IMR-90 (cell line): ENCODE measurements at regions not wholly inside any gene's neighbourhood (a gene's known extent, or its start where the extent isn't known, plus 50 kb on each side); places are given as distances from the start of the nearest gene placed in this dataset.

ENCODE experiments used
- ATAC-seq: fragments of 200-7000 bp; cut with Tn5 transposase; 2 replicates; pipeline ENCODE4 v1.9.1; 2020; ENCODE audit warnings: low read depth, mild to moderate bottlenecking, moderate library complexity
- BruUV-seq: library from RNA; stranded (reverse); fragments of 400-500 nt; replicated peaks from 2 replicates; lab custom pipeline; 2021; lab: Mats Ljungman, UMichigan
- CTCF ChIA-PET: fragments of 300-600 bp; formaldehyde crosslinking; extraction: SDS; loops from one replicate; lab custom pipeline; 2021; ENCODE audit warnings: antibody characterized with exemption; lab: Yijun Ruan, JAX
- POLR2A ChIA-PET: fragments of 300-600 bp; sonication (Branson Sonifier 250); formaldehyde crosslinking; loops from one replicate; lab custom pipeline; 2022; ENCODE audit warnings: antibody characterized with exemption; ENCODE audit not compliant: unreplicated experiment; lab: Charles Lee
- DNase-seq: peaks from one replicate; pipeline ENCODE4 v3.0.0; 2013
- H2AFZ ChIP-seq: replicated peaks from 2 replicates; pipeline ENCODE3; 2013; ENCODE audit warnings: low read length, mild to moderate bottlenecking; ENCODE audit not compliant: poor library complexity
- H2AK5ac ChIP-seq: 2 replicates; pipeline ENCODE4 v1.6.1; 2013; ENCODE audit warnings: low read depth, low read length, inconsistent platforms
- H2AK9ac ChIP-seq: replicated peaks from 2 replicates; pipeline ENCODE3; 2013; ENCODE audit warnings: mild to moderate bottlenecking, low read depth, low read length, moderate library complexity; ENCODE audit not compliant: poor library complexity
- H2BK120ac ChIP-seq: 2 replicates; pipeline ENCODE4 v1.6.1; 2013; ENCODE audit warnings: low read depth, low read length, inconsistent platforms
- H2BK15ac ChIP-seq: 3 replicates; pipeline ENCODE4 v1.6.1; 2013; ENCODE audit warnings: low read depth, low read length, inconsistent platforms
- H2BK20ac ChIP-seq: 2 replicates; pipeline ENCODE4 v1.6.1; 2013; ENCODE audit warnings: low read depth, mild to moderate bottlenecking, inconsistent platforms, low read length, moderate library complexity
- H2BK5ac ChIP-seq: 2 replicates; pipeline ENCODE4 v1.6.1; 2013; ENCODE audit warnings: mild to moderate bottlenecking, low read depth, low read length, inconsistent platforms; ENCODE audit not compliant: poor library complexity, severe bottlenecking
- H3K14ac ChIP-seq: replicated peaks from 2 replicates; pipeline ENCODE4 v1.6.1; 2013; ENCODE audit warnings: low read depth, low read length, inconsistent platforms
- H3K18ac ChIP-seq: 2 replicates; pipeline ENCODE4 v1.6.1; 2013; ENCODE audit warnings: low read depth, low read length, control low read depth
- H3K23ac ChIP-seq: 2 replicates; pipeline ENCODE4 v1.6.1; 2013; ENCODE audit warnings: low read depth, low read length, inconsistent platforms
- H3K27ac ChIP-seq: 2 replicates; pipeline ENCODE4 v1.5.1; 2013; ENCODE audit warnings: mild to moderate bottlenecking, control low read depth, low read length; ENCODE audit not compliant: insufficient read depth
- H3K27me3 ChIP-seq: 2 replicates; pipeline ENCODE4 v1.6.1; 2013; ENCODE audit warnings: low read length; ENCODE audit not compliant: control insufficient read depth, insufficient read depth
- H3K36me3 ChIP-seq: 2 replicates; pipeline ENCODE4 v1.6.1; 2013; ENCODE audit warnings: low read length, mixed read lengths; ENCODE audit not compliant: control insufficient read depth, insufficient read depth
- H3K4ac ChIP-seq: 2 replicates; pipeline ENCODE4 v1.6.1; 2013; ENCODE audit warnings: low read depth, low read length, inconsistent platforms
- H3K4me1 ChIP-seq: 2 replicates; pipeline ENCODE4 v1.6.1; 2013; ENCODE audit warnings: low read length, mixed read lengths; ENCODE audit not compliant: control insufficient read depth, insufficient read depth
- H3K4me2 ChIP-seq: 2 replicates; pipeline ENCODE4 v1.6.1; 2013; ENCODE audit warnings: low read depth, mild to moderate bottlenecking, control low read depth, low read length, moderate library complexity
- H3K4me3 ChIP-seq: 2 replicates; pipeline ENCODE4 v1.5.1; 2013; ENCODE audit warnings: low read depth, mild to moderate bottlenecking, control low read depth, low read length, moderate library complexity; ENCODE audit not compliant: insufficient read depth
- H3K56ac ChIP-seq: 2 replicates; pipeline ENCODE4 v1.6.1; 2013; ENCODE audit warnings: low read length, inconsistent platforms; ENCODE audit not compliant: insufficient read depth; ENCODE audit errors: extremely low read depth
- H3K79me1 ChIP-seq, 2 experiments: 2 replicates each; pipeline ENCODE4 v1.6.1; 2013; ENCODE audit warnings: low read length in 2 of 2, inconsistent platforms in 1 of 2, low read depth in 1 of 2
- H3K9ac ChIP-seq: 2 replicates; pipeline ENCODE4 v1.6.1; 2013; ENCODE audit warnings: low read depth, low read length, control low read depth
- H3K9me1 ChIP-seq: 2 replicates; pipeline ENCODE4 v1.6.1; 2013; ENCODE audit warnings: low read length, inconsistent platforms; ENCODE audit not compliant: insufficient read depth
- H3K9me3 ChIP-seq: 2 replicates; pipeline ENCODE4 v1.6.1; 2013; ENCODE audit warnings: low read length; ENCODE audit not compliant: control insufficient read depth, insufficient read depth
- H4K20me1 ChIP-seq: 2 replicates; pipeline ENCODE4 v1.6.1; 2013; ENCODE audit warnings: low read length, inconsistent platforms; ENCODE audit not compliant: insufficient read depth
- H4K5ac ChIP-seq: 2 replicates; pipeline ENCODE4 v1.6.1; 2013; ENCODE audit warnings: mild to moderate bottlenecking, low read depth, low read length, control low read depth
- H4K8ac ChIP-seq, 2 experiments: 2 replicates each; pipeline ENCODE4 v1.6.1; 2013; ENCODE audit warnings: low read depth in 2 of 2, low read length in 2 of 2, control low read depth in 1 of 2, inconsistent platforms in 1 of 2
- H4K91ac ChIP-seq: 2 replicates; pipeline ENCODE4 v1.6.1; 2013; ENCODE audit warnings: low read depth, low read length, inconsistent platforms; ENCODE audit not compliant: insufficient read depth
- CEBPB ChIP-seq: IDR thresholded peaks from 2 replicates; pipeline ENCODE4 v1.6.1; 2012; ENCODE audit warnings: low read depth, low read length, improper control_type of control experiment
- CHD1 ChIP-seq: IDR thresholded peaks from 2 replicates; pipeline ENCODE4 v1.6.1; 2012; ENCODE audit warnings: low read depth, low read length, improper control_type of control experiment
- FOS ChIP-seq: fragments of 150-350 bp; IDR thresholded peaks from 2 replicates; pipeline ENCODE4 v1.6.1; 2016; ENCODE audit warnings: low read depth, low read length
- MAZ ChIP-seq: IDR thresholded peaks from 2 replicates; pipeline ENCODE4 v1.6.1; 2012; ENCODE audit warnings: low read depth, mild to moderate bottlenecking, low read length, improper control_type of control experiment, moderate library complexity, borderline replicate concordance
- NFE2L2 ChIP-seq: fragments of 150-350 bp; IDR thresholded peaks from 2 replicates; pipeline ENCODE4 v1.6.1; 2016; ENCODE audit warnings: low read depth, mild to moderate bottlenecking, low read length
- POLR2A ChIP-seq: IDR thresholded peaks from 2 replicates; pipeline ENCODE4 v1.6.1; 2012; ENCODE audit warnings: mild to moderate bottlenecking, low read depth, low read length
- RAD21 ChIP-seq: IDR thresholded peaks from 2 replicates; pipeline ENCODE4 v1.6.1; 2012; ENCODE audit warnings: low read length, improper control_type of control experiment
- RCOR1 ChIP-seq: IDR thresholded peaks from 2 replicates; pipeline ENCODE4 v1.6.1; 2012; ENCODE audit warnings: mild to moderate bottlenecking, low read length, improper control_type of control experiment; ENCODE audit not compliant: insufficient replicate concordance
- RFX5 ChIP-seq: IDR thresholded peaks from 2 replicates; pipeline ENCODE4 v1.8.0; 2012; ENCODE audit warnings: low read depth, mild to moderate bottlenecking, low read length, moderate library complexity
- SMC3 ChIP-seq: fragments of 150-350 bp; IDR thresholded peaks from 2 replicates; pipeline ENCODE4 v1.6.1; 2016; ENCODE audit warnings: low read depth, mild to moderate bottlenecking, antibody characterized with exemption, low read length, moderate library complexity
- WGBS, 2 experiments: methylation state at CpG; one replicate each; pipeline versions ENCODE4 v1.1.5 to v1.1.7; 2013; ENCODE audit warnings: missing lambda C conversion rate in 2 of 2; ENCODE audit not compliant: insufficient read length in 1 of 2; ENCODE audit errors: extremely low coverage in 2 of 2; 5-methylcytosine and 5-hydroxymethylcytosine counted together
- dilution Hi-C: fragments of 300-500 bp; cut with HindIII; formaldehyde crosslinking; loops from one replicate; pipeline ENCODE4 v1.14.3; 2018; ENCODE audit warnings: low sequenced_read_pairs; ENCODE audit not compliant: unreplicated experiment
- in situ Hi-C: fragments of 300-500 bp; cut with MboI; formaldehyde crosslinking; loops from 3 replicates; pipeline ENCODE4 v1.14.3; 2019; ENCODE audit warnings: low sequenced_read_pairs, inconsistent platforms, mixed read lengths
- intact Hi-C: fragments of 100-400 bp; cut with micrococcal nuclease; formaldehyde crosslinking; loops from 2 replicates; pipeline ENCODE4 v1.10.0; 2022
- TF ChIP-seq, protein P1 (sequence below): fragments of 150-350 bp; IDR thresholded peaks from 2 replicates; pipeline ENCODE4 v1.6.1; 2017; ENCODE audit warnings: mild to moderate bottlenecking, antibody characterized with exemption, low read length, low read depth
- TF ChIP-seq, protein P2 (sequence below): conservative IDR thresholded peaks from 2 replicates; pipeline ENCODE4 v1.5.1; 2012; ENCODE audit warnings: mild to moderate bottlenecking, low read depth, low read length, improper control_type of control experiment

DNA sequence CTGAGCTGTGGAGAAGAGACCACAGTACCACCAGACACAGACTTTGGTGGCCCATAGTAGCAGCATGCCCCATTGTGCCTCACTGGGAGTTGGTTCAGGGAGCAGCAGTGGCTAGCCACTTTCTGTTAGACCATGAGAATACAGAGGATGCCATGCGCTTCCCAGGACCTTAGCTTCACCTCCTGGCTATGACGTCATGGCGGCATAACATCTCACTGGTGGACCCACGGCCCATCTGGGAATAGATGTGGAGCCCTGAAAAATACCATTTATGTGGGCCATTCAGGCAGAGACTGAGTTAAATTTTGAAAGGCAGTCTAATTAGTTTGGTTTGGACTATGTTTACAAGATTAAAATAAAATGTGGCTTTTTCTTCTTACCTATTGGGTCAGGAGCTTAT lies 55.1 kb upstream of the NMD3 start:
- Histone ChIP-seq H4K20me1 (no peaks in the 10 kb centered on the region), H4K91ac (no peak overlapping the region), H2AK5ac (no peak overlapping the region), H2BK5ac (no peak overlapping the region), H3K18ac (no peak overlapping the region), H2AFZ (no peak overlapping the region), H2BK20ac (no peak overlapping the region), H4K8ac (no peak overlapping the region), H3K4me1 (no peaks in the 10 kb centered on the region), H3K9ac (no peak overlapping the region), H3K36me3 (no peaks in the 10 kb centered on the region), H2BK120ac (no peak overlapping the region), H3K9me1 (no peaks in the 10 kb centered on the region), H2BK15ac (no peak overlapping the region), H3K9me3 (0 out of 2 replicates have a peak, but pooled peaks cover 4% of the 10 kb centered on the region), H3K79me1 (no peaks in the 10 kb centered on the region), H3K27me3 (no peaks in the 10 kb centered on the region), H3K27ac (no peak overlapping the region), H4K5ac (no peak overlapping the region), H3K4me2 (no peak overlapping the region), H2AK9ac (no peak overlapping the region), H3K23ac (no peak overlapping the region), H3K4me3 (no peak overlapping the region), H3K4ac (no peak overlapping the region), H3K14ac (no peak overlapping the region), H3K56ac (no peak overlapping the region)
- no peak for ATAC-seq
- intact Hi-C loops (no loop called here), dilution Hi-C loops (no loop called here), in situ Hi-C loops (no loop called here)
- no peak for DNase-seq
- CTCF ChIA-PET, result no interaction called here
- WGBS, 2 experiments, result 80% methylated on average over 1 of the region's 4 CpGs; no CpG with 5 or more reads in 1 of the 2 experiments
- no TSS peak for BruUV-seq
- POLR2A ChIA-PET, result no interaction called here
- TF ChIP-seq RFX5 (no peak), SMC3 (no peak), RCOR1 (no peak), POLR2A (no peak), CEBPB (no peak), NFE2L2 (no peak), CHD1 (no peak), MAZ (no peak), FOS (no peak), RAD21 (no peak)
- TF ChIP-seq, protein P1, sequence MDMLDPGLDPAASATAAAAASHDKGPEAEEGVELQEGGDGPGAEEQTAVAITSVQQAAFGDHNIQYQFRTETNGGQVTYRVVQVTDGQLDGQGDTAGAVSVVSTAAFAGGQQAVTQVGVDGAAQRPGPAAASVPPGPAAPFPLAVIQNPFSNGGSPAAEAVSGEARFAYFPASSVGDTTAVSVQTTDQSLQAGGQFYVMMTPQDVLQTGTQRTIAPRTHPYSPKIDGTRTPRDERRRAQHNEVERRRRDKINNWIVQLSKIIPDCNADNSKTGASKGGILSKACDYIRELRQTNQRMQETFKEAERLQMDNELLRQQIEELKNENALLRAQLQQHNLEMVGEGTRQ, result no peak
- TF ChIP-seq, protein P2, sequence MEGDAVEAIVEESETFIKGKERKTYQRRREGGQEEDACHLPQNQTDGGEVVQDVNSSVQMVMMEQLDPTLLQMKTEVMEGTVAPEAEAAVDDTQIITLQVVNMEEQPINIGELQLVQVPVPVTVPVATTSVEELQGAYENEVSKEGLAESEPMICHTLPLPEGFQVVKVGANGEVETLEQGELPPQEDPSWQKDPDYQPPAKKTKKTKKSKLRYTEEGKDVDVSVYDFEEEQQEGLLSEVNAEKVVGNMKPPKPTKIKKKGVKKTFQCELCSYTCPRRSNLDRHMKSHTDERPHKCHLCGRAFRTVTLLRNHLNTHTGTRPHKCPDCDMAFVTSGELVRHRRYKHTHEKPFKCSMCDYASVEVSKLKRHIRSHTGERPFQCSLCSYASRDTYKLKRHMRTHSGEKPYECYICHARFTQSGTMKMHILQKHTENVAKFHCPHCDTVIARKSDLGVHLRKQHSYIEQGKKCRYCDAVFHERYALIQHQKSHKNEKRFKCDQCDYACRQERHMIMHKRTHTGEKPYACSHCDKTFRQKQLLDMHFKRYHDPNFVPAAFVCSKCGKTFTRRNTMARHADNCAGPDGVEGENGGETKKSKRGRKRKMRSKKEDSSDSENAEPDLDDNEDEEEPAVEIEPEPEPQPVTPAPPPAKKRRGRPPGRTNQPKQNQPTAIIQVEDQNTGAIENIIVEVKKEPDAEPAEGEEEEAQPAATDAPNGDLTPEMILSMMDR, result no peak
